GM12878 (cell line): ENCODE measurements at regions not wholly inside any gene's neighbourhood (a gene's known extent, or its start where the extent isn't known, plus 50 kb on each side); places are given as distances from the start of the nearest gene placed in this dataset.

Source experiments
- ATAC-seq: fragments of 200-7000 bp; cut with Tn5 transposase; 3 replicates; pipeline ENCODE4 v1.9.1; 2020; ENCODE audit warnings: mild to moderate bottlenecking, moderate library complexity
- BruUV-seq: library from RNA; stranded (reverse); fragments of 400-500 nt; replicated peaks from 2 replicates; lab custom pipeline; 2021; lab: Mats Ljungman, UMichigan
- CTCF ChIA-PET: fragments of 300-600 bp; sonication (Branson Sonifier 250); formaldehyde crosslinking; extraction: SDS; loops from one replicate; lab custom pipeline; 2021; ENCODE audit warnings: inconsistent platforms; lab: Yijun Ruan, JAX
- POLR2A ChIA-PET: fragments of 350-600 bp; formaldehyde crosslinking; extraction: SDS; loops from one replicate; lab custom pipeline; 2021; ENCODE audit warnings: inconsistent platforms; lab: Charles Lee
- RAD21 ChIA-PET: fragments of 300-600 bp; sonication (Branson Sonifier 250); formaldehyde crosslinking; loops from one replicate; lab custom pipeline; 2023; ENCODE audit warnings: antibody characterized with exemption; ENCODE audit not compliant: unreplicated experiment; lab: Charles Lee
- SMC1A ChIA-PET: fragments of 300-600 bp; sonication (Branson Sonifier 250); formaldehyde crosslinking; loops from one replicate; lab custom pipeline; 2023; ENCODE audit not compliant: unreplicated experiment, uncharacterized antibody; lab: Charles Lee
- DNase-seq: peaks from one replicate; pipeline ENCODE4 v3.0.0-alpha.2; 2011; ENCODE audit warnings: low read depth, low spot score
- FAIRE-seq: peaks from 3 replicates; lab custom pipeline; 2011; peaks lifted over from hg19 to GRCh38; lab: Jason Lieb, UNC
- H2AFZ ChIP-seq: 2 replicates; pipeline ENCODE4 v1.6.0; 2011; ENCODE audit warnings: low read depth, low read length, control low read depth; ENCODE audit not compliant: control insufficient read depth
- H3K27ac ChIP-seq: 2 replicates; pipeline ENCODE4 v1.5.1; 2011; ENCODE audit warnings: control low read depth; ENCODE audit not compliant: control insufficient read depth, insufficient read depth
- H3K27me3 ChIP-seq, 2 experiments: replicated peaks in 1 of 2; 2 replicates each; pipeline versions ENCODE4 v1.6.0 to v1.6.1; 2011; ENCODE audit warnings: low read length in 1 of 2; ENCODE audit not compliant: control insufficient read depth in 2 of 2, insufficient read depth in 2 of 2
- H3K36me3 ChIP-seq, 2 experiments: 2 replicates each; pipeline ENCODE4 v1.5.1; 2011; ENCODE audit warnings: low read length in 1 of 2; ENCODE audit not compliant: control insufficient read depth in 2 of 2, insufficient read depth in 2 of 2
- H3K4me1 ChIP-seq: 2 replicates; pipeline ENCODE4 v1.6.1; 2011; ENCODE audit warnings: mild to moderate bottlenecking, low read length, moderate library complexity, mixed read lengths; ENCODE audit not compliant: control insufficient read depth, insufficient read depth
- H3K4me2 ChIP-seq: 2 replicates; pipeline ENCODE4 v1.6.0; 2011; ENCODE audit warnings: control low read depth; ENCODE audit not compliant: control insufficient read depth, insufficient read depth
- H3K4me3 ChIP-seq: fragments of 200-600 bp; sonication (generic); 2 replicates; pipeline ENCODE4 v1.5.1; 2016
- H3K79me2 ChIP-seq: 2 replicates; pipeline ENCODE4 v1.6.0; 2011; ENCODE audit warnings: low read length; ENCODE audit not compliant: control insufficient read depth, insufficient read depth
- H3K9ac ChIP-seq: 2 replicates; pipeline ENCODE4 v1.8.0; 2011; ENCODE audit warnings: low read length, control low read depth, mixed read lengths; ENCODE audit not compliant: control insufficient read depth, insufficient read depth
- H3K9me3 ChIP-seq: replicated peaks from 3 replicates; pipeline ENCODE4 v1.5.1; 2011; ENCODE audit warnings: mild to moderate bottlenecking, low read length; ENCODE audit not compliant: control insufficient read depth, insufficient read depth
- H4K20me1 ChIP-seq: 2 replicates; pipeline ENCODE4 v1.6.0; 2011; ENCODE audit not compliant: control insufficient read depth, insufficient read depth
- CBFB ChIP-seq: IDR thresholded peaks from 2 replicates; pipeline ENCODE4 v1.6.1; 2016; ENCODE audit warnings: antibody characterized with exemption, low read depth
- CHD1 ChIP-seq: IDR thresholded peaks from 2 replicates; pipeline ENCODE4 v1.6.1; 2012; ENCODE audit warnings: low read depth, low read length, improper control_type of control experiment
- EZH2 ChIP-seq: IDR thresholded peaks from 2 replicates; pipeline ENCODE4 v1.6.1; 2012; ENCODE audit warnings: low read depth, mild to moderate bottlenecking, control low read depth, inconsistent platforms, low read length, borderline replicate concordance; ENCODE audit not compliant: control insufficient read depth
- JUNB ChIP-seq: IDR thresholded peaks from 2 replicates; pipeline ENCODE4 v1.6.1; 2016; ENCODE audit warnings: antibody characterized with exemption, mild to moderate bottlenecking
- KDM1A ChIP-seq: fragments of 200-600 bp; sonication (generic); IDR thresholded peaks from 2 replicates; pipeline ENCODE4 v1.6.1; 2016; ENCODE audit warnings: borderline replicate concordance
- MXI1 ChIP-seq: fragments of 150-350 bp; IDR thresholded peaks from 2 replicates; pipeline ENCODE4 v1.6.1; 2011; ENCODE audit warnings: low read depth, mild to moderate bottlenecking, inconsistent platforms, low read length, improper control_type of control experiment
- NFIC ChIP-seq: IDR thresholded peaks from 2 replicates; pipeline ENCODE4 v1.6.1; 2012; ENCODE audit warnings: low read depth, mild to moderate bottlenecking, inconsistent platforms, low read length, moderate library complexity
- SIN3A ChIP-seq: IDR thresholded peaks from 2 replicates; pipeline ENCODE4 v1.6.1; 2012; ENCODE audit warnings: low read depth, low read length, improper control_type of control experiment
- SMC3 ChIP-seq: IDR thresholded peaks from 2 replicates; pipeline ENCODE4 v1.6.1; 2011; ENCODE audit warnings: low read length, improper control_type of control experiment, borderline replicate concordance
- SREBF1 ChIP-seq: IDR thresholded peaks from 2 replicates; pipeline ENCODE4 v1.6.1; 2012; ENCODE audit warnings: mild to moderate bottlenecking, low read length
- TBL1XR1 ChIP-seq: IDR thresholded peaks from 2 replicates; pipeline ENCODE4 v1.6.1; 2012; ENCODE audit warnings: low read depth, low read length, improper control_type of control experiment
- ZNF622 ChIP-seq: fragments of 450-650 bp; IDR thresholded peaks from 2 replicates; pipeline ENCODE4 v1.6.1; 2017; ENCODE audit warnings: mild to moderate bottlenecking, inconsistent platforms
- WGBS: methylation state at CpG from one replicate; pipeline ENCODE4 v1.1.6; 2016; ENCODE audit warnings: low lambda C conversion rate; ENCODE audit not compliant: insufficient replicate concordance, insufficient coverage; ENCODE audit errors: missing lambda C conversion rate; 5-methylcytosine and 5-hydroxymethylcytosine counted together
- in situ Hi-C: fragments of 300-500 bp; cut with MboI; formaldehyde crosslinking; loops from 9 replicates; pipeline ENCODE4 v1.14.3; 2018; ENCODE audit warnings: mixed read lengths
- intact Hi-C: fragments of 100-400 bp; cut with micrococcal nuclease; formaldehyde crosslinking; loops from one replicate; pipeline ENCODE4 v1.14.2; 2022; ENCODE audit not compliant: unreplicated experiment
- TF ChIP-seq, protein P1 (sequence below): IDR thresholded peaks from 2 replicates; pipeline ENCODE4 v1.6.1; 2012; ENCODE audit warnings: low read length, inconsistent platforms

DNA sequence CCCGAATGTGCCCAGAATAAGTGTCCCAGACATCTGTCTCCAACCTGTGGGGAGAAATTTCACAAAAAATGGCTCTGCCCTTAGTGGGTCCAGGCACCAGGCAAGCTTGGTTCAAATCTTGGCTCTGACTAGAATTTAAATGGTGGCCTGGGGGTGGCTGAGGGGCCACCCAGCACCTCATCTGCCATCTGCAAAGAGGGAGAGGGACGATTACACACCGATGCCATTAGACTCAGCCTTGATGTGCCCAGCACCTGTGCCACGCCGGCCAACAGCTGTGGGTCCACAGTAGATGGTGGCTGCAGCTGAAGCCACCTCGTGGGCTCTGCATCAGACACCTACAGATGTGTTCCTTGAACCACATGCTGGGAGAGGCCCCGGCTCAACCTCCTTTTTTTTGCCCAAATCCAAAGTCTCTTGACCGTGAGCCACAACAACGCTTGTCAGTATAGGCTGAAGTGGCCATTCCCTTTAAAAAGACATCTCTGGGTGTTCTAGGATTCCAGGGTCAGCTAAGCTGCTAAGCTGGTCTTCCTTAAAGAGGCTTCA is 222.0 kb upstream of the RAB6C start:
- SMC1A ChIA-PET = no interaction called here
- Histone ChIP-seq H4K20me1 (no peaks in the 10 kb centered on the region), H3K27ac (no peak overlapping the region), H3K9me3 (no peaks in the 10 kb centered on the region), H2AFZ (no peak overlapping the region), H3K9ac (no peak overlapping the region), H3K4me3 (no peak overlapping the region), H3K27me3 (no peaks in the 10 kb centered on the region; a peak in 1 of 4 replicates), H3K4me2 (no peak overlapping the region), H3K4me1 (no peaks in the 10 kb centered on the region), H3K79me2 (no peaks in the 10 kb centered on the region), H3K36me3 (no peaks in the 10 kb centered on the region)
- no peak for TF ChIP-seq CHD1
- TF ChIP-seq EZH2 = no peak
- TF ChIP-seq NFIC = no peak
- TF ChIP-seq JUNB = no peak
- no peak for TF ChIP-seq ZNF622
- no TSS peak for BruUV-seq
- POLR2A ChIA-PET = no interaction called here
- no peak for ATAC-seq
- RAD21 ChIA-PET = no interaction called here
- intact Hi-C loops = no loop called here
- WGBS = 39% methylated on average over 9 of the region's 9 CpGs
- in situ Hi-C loops = no loop called here
- CTCF ChIA-PET = no interaction called here
- no peak for FAIRE-seq
- no peak for DNase-seq

DNA sequence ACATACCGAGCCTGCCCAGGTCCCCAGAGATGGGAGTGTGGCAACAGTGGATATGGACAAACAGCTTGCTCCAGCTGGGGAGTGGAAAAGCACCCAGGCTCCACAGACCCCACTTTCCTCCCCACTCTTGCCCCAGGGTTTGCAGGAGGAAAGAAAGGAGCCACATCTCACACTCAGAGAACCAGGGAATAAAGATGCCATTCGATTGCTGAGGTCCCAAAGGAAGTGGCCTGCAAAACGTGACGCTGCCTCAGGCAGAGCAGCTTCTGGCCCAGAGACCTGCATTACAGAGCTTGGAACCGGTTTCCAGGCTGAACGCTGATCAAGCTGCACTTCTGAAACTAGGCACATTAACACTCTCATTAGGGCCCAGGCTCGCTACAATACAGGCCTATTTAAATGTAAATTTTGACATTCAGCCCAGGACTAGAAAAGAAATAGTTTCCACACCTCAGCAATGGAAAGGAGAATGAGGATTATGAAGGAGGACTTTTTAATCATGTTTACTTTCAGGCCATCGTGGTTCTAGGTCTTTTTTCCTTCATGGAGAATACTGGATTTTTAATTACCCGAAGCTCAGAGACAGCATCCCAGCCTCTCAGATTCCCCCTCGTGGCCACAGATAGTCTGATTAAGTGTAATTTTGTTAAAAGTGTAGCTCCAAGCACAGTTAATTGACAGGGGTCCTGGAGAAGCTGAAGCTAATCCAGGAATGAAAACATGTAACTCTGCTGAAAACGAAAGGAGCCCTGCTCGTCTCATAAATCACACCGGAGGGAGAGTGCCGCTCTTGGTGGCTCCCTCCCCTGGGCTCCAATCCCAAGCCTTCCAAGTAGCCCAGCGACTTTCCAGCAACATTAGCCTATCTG is 221.3 kb upstream of the RAB6C start:
- Histone ChIP-seq H3K4me3 (no peak overlapping the region), H3K27ac (no peak overlapping the region), H3K4me2 (no peak overlapping the region), H3K4me1 (no peaks in the 10 kb centered on the region), H3K9ac (no peak overlapping the region), H3K36me3 (no peaks in the 10 kb centered on the region), H3K9me3 (no peaks in the 10 kb centered on the region), H4K20me1 (no peaks in the 10 kb centered on the region), H2AFZ (no peak overlapping the region)
- POLR2A ChIA-PET = no interaction called here
- RAD21 ChIA-PET = no interaction called here
- CTCF ChIA-PET = no interaction called here
- no TSS peak for BruUV-seq
- in situ Hi-C loops = no loop called here
- intact Hi-C loops = no loop called here
- SMC1A ChIA-PET = no interaction called here
- FAIRE-seq = no peak
- no peak for TF ChIP-seq MXI1
- TF ChIP-seq TBL1XR1 = no peak
- TF ChIP-seq, protein P1, sequence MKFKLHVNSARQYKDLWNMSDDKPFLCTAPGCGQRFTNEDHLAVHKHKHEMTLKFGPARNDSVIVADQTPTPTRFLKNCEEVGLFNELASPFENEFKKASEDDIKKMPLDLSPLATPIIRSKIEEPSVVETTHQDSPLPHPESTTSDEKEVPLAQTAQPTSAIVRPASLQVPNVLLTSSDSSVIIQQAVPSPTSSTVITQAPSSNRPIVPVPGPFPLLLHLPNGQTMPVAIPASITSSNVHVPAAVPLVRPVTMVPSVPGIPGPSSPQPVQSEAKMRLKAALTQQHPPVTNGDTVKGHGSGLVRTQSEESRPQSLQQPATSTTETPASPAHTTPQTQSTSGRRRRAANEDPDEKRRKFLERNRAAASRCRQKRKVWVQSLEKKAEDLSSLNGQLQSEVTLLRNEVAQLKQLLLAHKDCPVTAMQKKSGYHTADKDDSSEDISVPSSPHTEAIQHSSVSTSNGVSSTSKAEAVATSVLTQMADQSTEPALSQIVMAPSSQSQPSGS = no peak
- no peak for TF ChIP-seq SMC3
- no peak for TF ChIP-seq SIN3A
- TF ChIP-seq SREBF1 = no peak
- TF ChIP-seq KDM1A = no peak
- no peak for TF ChIP-seq CBFB
- TF ChIP-seq, all 136 proteins: peak for 0
- H3K79me2 ChIP-seq = no peaks in the 10 kb centered on the region
- 11% methylated on average over 15 of the region's 15 CpGs for WGBS
- H3K27me3 ChIP-seq = no peaks in the 10 kb centered on the region; a peak in 1 of 4 replicates
- ATAC-seq (no peak), DNase-seq (no peak)
